SKM-1 (cell line): ENCODE measurements at regions not wholly inside any gene's neighbourhood (a gene's known extent, or its start where the extent isn't known, plus 50 kb on each side); places are given as distances from the start of the nearest gene placed in this dataset.
"Not testable (repeated sequence)": the region's sequence is repeated elsewhere in the genome, so short reads cannot be mapped to it uniquely, and the experiment has no call there.

ENCODE experiments used
- DNase-seq: peaks from one replicate; lab custom pipeline; 2025; ENCODE audit not compliant: unreplicated experiment; lab: John Stamatoyannopoulos, UW

- no peak for DNase-seq
These were observed 1179.5 kb upstream of the GOT2 start for GRCh38 chr16:59913666-59914065.

- DNase-seq: no peak
These were observed 1175.1 kb upstream of the GOT2 start for GRCh38 chr16:59909262-59909661.

GRCh38 chr16:59907611-59908010, 1173.5 kb upstream of the GOT2 start:
- DNase-seq: no peak

GRCh38 chr16:59905606-59906005, 1171.5 kb upstream of the GOT2 start:
- no peak for DNase-seq

GRCh38 chr16:59905131-59905530, 1171.0 kb upstream of the GOT2 start:
- no peak for DNase-seq

- peak; percentile 68 for DNase-seq
These were observed 1165.8 kb upstream of the GOT2 start for GRCh38 chr16:59899940-59900339.

- DNase-seq: no peak
These were observed 1158.3 kb upstream of the GOT2 start for GRCh38 chr16:59892376-59892775.

GRCh38 chr16:59887856-59888255, 1153.7 kb upstream of the GOT2 start:
- DNase-seq: no peak

- peak; percentile 17 for DNase-seq
These were observed 1151.9 kb upstream of the GOT2 start for GRCh38 chr16:59886021-59886420.

GRCh38 chr16:59881376-59881775, 1147.3 kb upstream of the GOT2 start:
- peak; percentile 14 for DNase-seq

- no peak for DNase-seq
These were observed 1146.5 kb upstream of the GOT2 start for GRCh38 chr16:59880611-59881010.

GRCh38 chr16:59878999-59879398, 1144.9 kb upstream of the GOT2 start:
- DNase-seq: no peak

- DNase-seq: no peak
These were observed 1144.4 kb upstream of the GOT2 start for GRCh38 chr16:59878479-59878878.

- DNase-seq: no peak
These were observed 1131.0 kb upstream of the GOT2 start for GRCh38 chr16:59864981-59865666.

- DNase-seq: no peak
These were observed 1125.7 kb upstream of the GOT2 start for GRCh38 chr16:59859676-59860402.

- DNase-seq: no peak
These were observed 1120.8 kb upstream of the GOT2 start for GRCh38 chr16:59854846-59855439.

GRCh38 chr16:59849716-59850115, 1115.6 kb upstream of the GOT2 start:
- no peak for DNase-seq

- DNase-seq: no peak
These were observed 1114.2 kb upstream of the GOT2 start for GRCh38 chr16:59848296-59848695.

GRCh38 chr16:59840169-59840568, 1106.1 kb upstream of the GOT2 start:
- no peak for DNase-seq

- DNase-seq: no peak
These were observed 1092.7 kb upstream of the GOT2 start for GRCh38 chr16:59826767-59827166.

GRCh38 chr16:59809488-59809887, 1075.4 kb upstream of the GOT2 start:
- DNase-seq: not testable (repeated sequence)

- no peak for DNase-seq
These were observed 1049.1 kb upstream of the GOT2 start for GRCh38 chr16:59783191-59783590.
